HG02798 (cell line): ENCODE measurements at regions not wholly inside any gene's neighbourhood (a gene's known extent, or its start where the extent isn't known, plus 50 kb on each side); places are given as distances from the start of the nearest gene placed in this dataset.
"Not testable (repeated sequence)": the region's sequence is repeated elsewhere in the genome, so short reads cannot be mapped to it uniquely, and the experiment has no call there.

Source experiments
- ATAC-seq: cut with Tn5 transposase; IDR thresholded peaks from one replicate; pipeline ENCODE4 v1.9.1; 2021; ENCODE audit warnings: mild to moderate bottlenecking; ENCODE audit not compliant: unreplicated experiment, poor library complexity

GRCh38 chr17:77553459-77554066 lies 404.9 kb upstream of the TNRC6C start:
- ATAC-seq = no peak

GRCh38 chr17:77555121-77555591 lies 403.3 kb upstream of the TNRC6C start:
- no peak for ATAC-seq

GRCh38 chr17:77555741-77556291 lies 402.7 kb upstream of the TNRC6C start:
- ATAC-seq = no peak

GRCh38 chr17:77556383-77557061 lies 402.0 kb upstream of the TNRC6C start:
- ATAC-seq = no peak

GRCh38 chr17:77558846-77559626 lies 399.5 kb upstream of the TNRC6C start:
- no peak for ATAC-seq

- ATAC-seq = no peak
Measured at GRCh38 chr17:77560381-77560780, 398.1 kb upstream of the TNRC6C start.

- ATAC-seq = no peak
Measured at GRCh38 chr17:77560841-77561240, 397.7 kb upstream of the TNRC6C start.

GRCh38 chr17:77562361-77562760 lies 396.1 kb upstream of the TNRC6C start:
- not testable (repeated sequence) for ATAC-seq

- no peak for ATAC-seq
Measured at GRCh38 chr17:77563439-77564102, 394.9 kb upstream of the TNRC6C start.

- no peak for ATAC-seq
Measured at GRCh38 chr17:77564278-77564920, 394.1 kb upstream of the TNRC6C start.

- no peak for ATAC-seq
Measured at GRCh38 chr17:77565166-77565565, 393.3 kb upstream of the TNRC6C start.

GRCh38 chr17:77566151-77566550 lies 392.4 kb upstream of the TNRC6C start:
- no peak for ATAC-seq

GRCh38 chr17:77566566-77567138 lies 391.9 kb upstream of the TNRC6C start:
- no peak for ATAC-seq

GRCh38 chr17:77568540-77568939 lies 390.0 kb upstream of the TNRC6C start:
- no peak for ATAC-seq

GRCh38 chr17:77569846-77570564 lies 388.5 kb upstream of the TNRC6C start:
- ATAC-seq = no peak

GRCh38 chr17:77570565-77570898 lies 388.0 kb upstream of the TNRC6C start:
- no peak for ATAC-seq

GRCh38 chr17:77571155-77571981 lies 387.1 kb upstream of the TNRC6C start:
- ATAC-seq = no peak

GRCh38 chr17:77572065-77572601 lies 386.4 kb upstream of the TNRC6C start:
- ATAC-seq = no peak
